GM12874 (cell line): ENCODE measurements at regions not wholly inside any gene's neighbourhood (a gene's known extent, or its start where the extent isn't known, plus 50 kb on each side); places are given as distances from the start of the nearest gene placed in this dataset.

Experiments
- CTCF ChIP-seq: IDR thresholded peaks from 2 replicates; pipeline ENCODE4 v1.5.1; 2011; ENCODE audit warnings: low read depth, mild to moderate bottlenecking, control low read depth, low read length, moderate library complexity; ENCODE audit not compliant: insufficient read depth

DNA sequence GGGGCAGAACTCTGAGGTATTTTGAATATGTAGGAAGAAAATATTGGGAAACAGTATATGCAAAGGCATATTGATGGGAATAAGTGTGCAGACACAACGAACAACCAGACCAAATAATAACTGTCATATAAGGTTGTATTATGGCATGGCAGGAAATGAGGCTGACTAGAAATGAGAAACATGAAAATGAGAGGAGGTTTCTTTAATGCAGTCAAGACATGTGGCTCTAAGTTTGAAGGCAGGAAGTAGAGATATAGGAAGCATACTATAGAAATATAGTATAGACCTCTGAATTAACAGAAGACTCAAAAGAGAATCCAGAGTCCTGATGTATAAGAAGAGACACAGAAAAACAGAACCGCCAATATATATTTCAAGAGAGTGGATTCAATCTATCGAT lies 459.7 kb upstream of the PTCHD4 start:
- no peak for TF ChIP-seq CTCF

DNA sequence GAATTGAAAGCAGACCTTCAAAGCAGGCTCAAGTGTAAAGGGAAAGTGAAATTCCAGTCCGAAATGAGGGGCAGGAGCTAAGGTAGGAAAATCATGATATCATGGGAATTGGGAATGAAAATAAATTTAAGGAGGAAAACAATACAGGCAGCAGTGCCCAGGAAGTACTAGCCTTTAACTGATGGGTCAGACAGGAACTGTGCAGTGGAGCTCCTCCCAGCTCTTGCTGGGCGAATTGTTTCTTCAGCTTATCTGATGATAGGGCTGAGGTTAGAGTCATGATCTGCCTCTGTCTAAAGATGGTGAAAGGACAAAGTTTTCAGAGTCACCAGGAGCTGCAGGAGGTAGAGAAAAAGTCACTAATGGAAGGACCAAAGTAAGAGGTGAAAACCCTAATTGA lies 457.9 kb upstream of the PTCHD4 start:
- no peak for TF ChIP-seq CTCF

DNA sequence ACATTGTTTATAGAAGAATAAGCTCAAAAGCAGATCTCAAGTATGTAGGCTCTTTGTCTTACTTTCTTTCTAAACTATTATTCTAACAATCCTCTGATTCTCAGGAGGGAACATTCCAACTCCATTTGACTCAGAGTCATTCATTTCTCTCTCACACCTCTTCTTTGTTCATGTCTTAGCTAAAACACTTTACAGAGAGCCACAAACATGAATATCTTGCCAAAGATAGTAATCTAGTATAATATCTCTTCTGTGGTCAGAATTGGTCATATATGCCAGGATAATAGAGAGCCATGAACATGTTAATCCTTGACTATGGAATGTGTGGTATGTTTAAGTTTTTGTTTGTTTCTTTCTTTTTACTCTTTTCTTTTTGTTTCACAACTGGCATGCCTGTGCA lies 456.0 kb upstream of the PTCHD4 start:
- no peak for TF ChIP-seq CTCF

GRCh38 chr6:48564036-48564820 lies 453.2 kb upstream of the PTCHD4 start:
- TF ChIP-seq CTCF, result no peak

DNA sequence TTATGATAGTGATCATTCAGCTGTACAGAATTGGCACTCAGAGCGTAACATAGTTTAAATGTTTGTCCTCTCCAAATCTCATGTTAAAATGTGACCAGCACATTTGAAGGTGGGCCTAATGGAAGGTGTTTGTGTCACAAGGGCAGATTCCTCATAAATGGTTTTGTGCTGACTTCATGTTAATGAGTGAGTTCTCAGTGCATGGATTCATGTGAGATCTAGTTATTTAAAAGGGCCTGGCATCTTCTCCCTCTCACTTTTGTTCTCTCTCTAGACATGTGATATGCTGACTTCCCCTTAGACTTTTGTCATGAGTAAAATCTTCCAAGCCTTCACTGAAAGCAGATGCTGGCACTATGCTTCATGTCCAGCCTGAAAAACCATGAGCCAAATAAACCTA lies 452.4 kb upstream of the PTCHD4 start:
- no peak for TF ChIP-seq CTCF

DNA sequence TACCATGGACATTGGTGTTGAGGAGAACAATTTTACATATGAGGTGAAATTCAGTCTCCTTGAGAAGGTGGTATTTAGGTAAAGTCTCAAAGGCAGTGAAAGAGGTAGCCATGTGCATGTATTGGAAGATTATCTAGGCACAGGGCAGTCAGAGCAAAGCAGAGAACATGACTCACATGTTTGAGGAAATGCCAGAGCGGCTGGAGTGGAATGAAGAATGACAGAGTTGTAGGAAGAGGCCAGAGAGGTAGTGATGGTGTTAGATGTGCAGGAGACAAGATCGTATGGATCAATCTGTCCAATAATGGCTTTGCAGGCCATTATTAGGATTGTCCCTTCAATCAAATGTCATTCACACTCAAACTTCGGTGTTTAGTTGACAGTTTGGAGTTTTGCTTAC lies 449.4 kb upstream of the PTCHD4 start:
- TF ChIP-seq CTCF, result no peak

- TF ChIP-seq CTCF, result no peak
Observed at GRCh38 chr6:48553467-48554189, 442.6 kb upstream of the PTCHD4 start.
